Brain microvascular endothelial cell (primary cell): ENCODE measurements at regions not wholly inside any gene's neighbourhood (a gene's known extent, or its start where the extent isn't known, plus 50 kb on each side); places are given as distances from the start of the nearest gene placed in this dataset.

Experiments
- DNase-seq: peaks from one replicate; pipeline ENCODE4 v3.0.0-alpha.2; 2020
- H3K27ac ChIP-seq: fragments of 250-450 bp; sonication (Bioruptor Pico); 2 replicates; pipeline ENCODE4 v1.5.1; 2020; ENCODE audit warnings: mild to moderate bottlenecking, moderate library complexity
- H3K27me3 ChIP-seq: fragments of 250-450 bp; sonication (Bioruptor Pico); replicated peaks from 2 replicates; pipeline ENCODE4 v1.5.1; 2020; ENCODE audit warnings: mild to moderate bottlenecking
- H3K36me3 ChIP-seq: fragments of 250-450 bp; sonication (Bioruptor Pico); replicated peaks from 2 replicates; pipeline ENCODE4 v1.5.1; 2020; ENCODE audit warnings: mild to moderate bottlenecking
- H3K4me3 ChIP-seq: 2 replicates; pipeline ENCODE4 v1.5.1; 2011; ENCODE audit warnings: low read depth, mild to moderate bottlenecking, control low read depth, low read length, moderate library complexity
- CTCF ChIP-seq: IDR thresholded peaks from 2 replicates; pipeline ENCODE4 v1.5.1; 2011; ENCODE audit warnings: low read depth, mild to moderate bottlenecking, moderate library complexity, low read length, control low read depth, inconsistent platforms; ENCODE audit errors: missing control alignments
- in situ Hi-C: cut with HindIII; loops from 2 replicates; pipeline ENCODE4 v1.10.0; 2017; ENCODE audit warnings: low sequenced_read_pairs, low pct_ligation_motif_present

GRCh38 chr16:6229186-6229585 is 1103.5 kb upstream of the RBFOX1 start:
- no peak for TF ChIP-seq CTCF
- Histone ChIP-seq H3K36me3 (no peaks in the 10 kb centered on the region), H3K4me3 (no peak overlapping the region), H3K27me3 (no peaks in the 10 kb centered on the region), H3K27ac (no peak overlapping the region)
- DNase-seq: no peak
- in situ Hi-C loops: no loop called here

GRCh38 chr16:6218855-6219254 is 1113.8 kb upstream of the RBFOX1 start:
- H3K36me3 ChIP-seq: no peaks in the 10 kb centered on the region
- H3K4me3 ChIP-seq: no peak overlapping the region
- no peak for DNase-seq
- in situ Hi-C loops: no loop called here
- no peaks in the 10 kb centered on the region for H3K27me3 ChIP-seq
- no peak for TF ChIP-seq CTCF
- H3K27ac ChIP-seq: no peak overlapping the region

GRCh38 chr16:6216836-6217235 is 1115.8 kb upstream of the RBFOX1 start:
- Histone ChIP-seq H3K4me3 (no peak overlapping the region), H3K27me3 (no peaks in the 10 kb centered on the region), H3K36me3 (no peaks in the 10 kb centered on the region), H3K27ac (no peak overlapping the region)
- no peak for TF ChIP-seq CTCF
- no peak for DNase-seq
- in situ Hi-C loops: no loop called here

GRCh38 chr16:6211644-6212043 is 1114.0 kb upstream of the EEF2KMT start:
- H3K27ac ChIP-seq: no peak overlapping the region
- no peak overlapping the region for H3K4me3 ChIP-seq
- no peaks in the 10 kb centered on the region for H3K27me3 ChIP-seq
- DNase-seq: no peak
- no peak for TF ChIP-seq CTCF
- in situ Hi-C loops: no loop called here
- H3K36me3 ChIP-seq: no peaks in the 10 kb centered on the region

- in situ Hi-C loops: no loop called here
- no peak for TF ChIP-seq CTCF
Observed at GRCh38 chr16:6209355-6209930, 1111.8 kb upstream of the EEF2KMT start.

GRCh38 chr16:6207580-6207979 is 1110.0 kb upstream of the EEF2KMT start:
- in situ Hi-C loops: no loop called here
- Histone ChIP-seq H3K4me3 (no peak overlapping the region), H3K36me3 (no peaks in the 10 kb centered on the region), H3K27me3 (no peaks in the 10 kb centered on the region), H3K27ac (no peak overlapping the region)
- no peak for DNase-seq
- no peak for TF ChIP-seq CTCF

More at GRCh38 chr16:6209355-6209930, 1111.8 kb upstream of the EEF2KMT start:
- H3K27me3 ChIP-seq: no peaks in the 10 kb centered on the region
- no peaks in the 10 kb centered on the region for H3K36me3 ChIP-seq
- H3K27ac ChIP-seq: no peak overlapping the region
- DNase-seq: no peak
- no peak overlapping the region for H3K4me3 ChIP-seq
